GM12891 (cell line): ENCODE measurements at regions not wholly inside any gene's neighbourhood (a gene's known extent, or its start where the extent isn't known, plus 50 kb on each side); places are given as distances from the start of the nearest gene placed in this dataset.
"Not testable (repeated sequence)": the region's sequence is repeated elsewhere in the genome, so short reads cannot be mapped to it uniquely, and the experiment has no call there.

Experiments
- DNase-seq: peaks from one replicate; pipeline ENCODE4 v3.0.0; 2011; ENCODE audit warnings: low spot score; ENCODE audit not compliant: insufficient read length
- FAIRE-seq: peaks from 2 replicates; lab custom pipeline; 2011; peaks lifted over from hg19 to GRCh38; lab: Jason Lieb, UNC
- PAX5 ChIP-seq: IDR thresholded peaks from 2 replicates; pipeline ENCODE4 v1.6.1; 2011; ENCODE audit warnings: low read length, moderate library complexity, mild to moderate bottlenecking; ENCODE audit not compliant: insufficient read depth, severe bottlenecking
- POLR2A ChIP-seq: IDR thresholded peaks from 2 replicates; pipeline ENCODE4 v1.6.1; 2011; ENCODE audit warnings: low read depth, low read length, control low read depth
- POLR2AphosphoS5 ChIP-seq: IDR thresholded peaks from 2 replicates; pipeline ENCODE4 v1.6.1; 2011; ENCODE audit warnings: low read depth, low read length, control low read depth
- POU2F2 ChIP-seq: IDR thresholded peaks from 2 replicates; pipeline ENCODE4 v1.6.1; 2011; ENCODE audit warnings: low read depth, mild to moderate bottlenecking, control low read depth, low read length, moderate library complexity
- SPI1 ChIP-seq: IDR thresholded peaks from 2 replicates; pipeline ENCODE4 v1.6.1; 2011; ENCODE audit warnings: low read depth, low read length, control low read depth
- TAF1 ChIP-seq: IDR thresholded peaks from 2 replicates; pipeline ENCODE4 v1.6.1; 2011; ENCODE audit warnings: low read depth, low read length, control low read depth

GRCh38 chr6:8858854-8859331, 423.5 kb upstream of the SLC35B3 start:
- FAIRE-seq (no peak), DNase-seq (no peak)
- TF ChIP-seq SPI1 (no peak), TAF1 (no peak), POLR2AphosphoS5 (no peak), POLR2A (no peak)

GRCh38 chr6:8857160-8857559, 421.8 kb upstream of the SLC35B3 start:
- DNase-seq (no peak), FAIRE-seq (no peak)
- TF ChIP-seq POLR2AphosphoS5 (no peak), POU2F2 (no peak), PAX5 (no peak), SPI1 (no peak), POLR2A (no peak), TAF1 (no peak)

- no peak for FAIRE-seq
- DNase-seq = no peak
- TF ChIP-seq PAX5 (no peak), POLR2AphosphoS5 (no peak), SPI1 (no peak), TAF1 (no peak), POLR2A (no peak), POU2F2 (no peak)
Observed at GRCh38 chr6:8855411-8855810, 420.1 kb upstream of the SLC35B3 start.

- TF ChIP-seq PAX5 (no peak), POLR2A (no peak), POU2F2 (no peak), POLR2AphosphoS5 (no peak), TAF1 (no peak), SPI1 (no peak)
- FAIRE-seq = no peak
Observed at GRCh38 chr6:8852332-8852731, 417.0 kb upstream of the SLC35B3 start.

GRCh38 chr6:8846680-8847079, 411.3 kb upstream of the SLC35B3 start:
- not testable (repeated sequence) for FAIRE-seq, DNase-seq

More at GRCh38 chr6:8852332-8852731, 417.0 kb upstream of the SLC35B3 start:
- DNase-seq = no peak

GRCh38 chr6:8845690-8846089, 410.3 kb upstream of the SLC35B3 start:
- FAIRE-seq = no peak
- TF ChIP-seq PAX5 = no peak
- TF ChIP-seq TAF1 = no peak
- no peak for TF ChIP-seq SPI1
- no peak for TF ChIP-seq POLR2AphosphoS5
- TF ChIP-seq POLR2A = no peak
- TF ChIP-seq POU2F2 = no peak
- DNase-seq = no peak

- DNase-seq (no peak), FAIRE-seq (no peak)
Observed at GRCh38 chr6:8844968-8845367, 409.6 kb upstream of the SLC35B3 start.

GRCh38 chr6:8839626-8840025, 404.3 kb upstream of the SLC35B3 start:
- DNase-seq (no peak), FAIRE-seq (no peak)
- TF ChIP-seq POU2F2 (no peak), POLR2A (no peak), SPI1 (no peak), POLR2AphosphoS5 (no peak), PAX5 (no peak), TAF1 (no peak)

More at GRCh38 chr6:8844968-8845367, 409.6 kb upstream of the SLC35B3 start:
- TF ChIP-seq POLR2A (no peak), POU2F2 (no peak), SPI1 (no peak), TAF1 (no peak), POLR2AphosphoS5 (no peak), PAX5 (no peak)

- no peak for DNase-seq
- TF ChIP-seq POLR2AphosphoS5 (no peak), POLR2A (no peak), POU2F2 (no peak), SPI1 (no peak), PAX5 (no peak), TAF1 (no peak)
- FAIRE-seq = no peak
Observed at GRCh38 chr6:8837343-8837742, 402.0 kb upstream of the SLC35B3 start.

- FAIRE-seq, DNase-seq: not testable (repeated sequence)
Observed at GRCh38 chr6:8832695-8833094, 397.4 kb upstream of the SLC35B3 start.

- FAIRE-seq (no peak), DNase-seq (no peak)
- TF ChIP-seq POLR2AphosphoS5 = no peak
- TF ChIP-seq POLR2A = no peak
- no peak for TF ChIP-seq POU2F2
- TF ChIP-seq TAF1 = no peak
- TF ChIP-seq SPI1 = no peak
- no peak for TF ChIP-seq PAX5
Observed at GRCh38 chr6:8831366-8832152, 396.2 kb upstream of the SLC35B3 start.

GRCh38 chr6:8830794-8831193, 395.4 kb upstream of the SLC35B3 start:
- DNase-seq (no peak), FAIRE-seq (no peak)
- TF ChIP-seq TAF1 (no peak), SPI1 (no peak), POU2F2 (no peak), POLR2AphosphoS5 (no peak), PAX5 (no peak), POLR2A (no peak)
